SK-N-SH (cell line): ENCODE measurements at regions not wholly inside any gene's neighbourhood (a gene's known extent, or its start where the extent isn't known, plus 50 kb on each side); places are given as distances from the start of the nearest gene placed in this dataset.

Experiments used
- CTCF ChIP-seq: fragments of 200-600 bp; sonication (generic); IDR thresholded peaks from 2 replicates; pipeline ENCODE4 v1.6.1; 2017; ENCODE audit warnings: antibody characterized with exemption, mild to moderate bottlenecking, moderate library complexity
- EP300 ChIP-seq, 2 experiments: IDR thresholded peaks; 2 replicates each; pipeline versions ENCODE4 v1.4.0 to v1.6.1; 2012; ENCODE audit warnings: borderline replicate concordance in 1 of 2, low read depth in 1 of 2, low read length in 1 of 2
- FOXM1 ChIP-seq: IDR thresholded peaks from 2 replicates; pipeline ENCODE4 v1.4.0; 2012; ENCODE audit warnings: low read depth, mild to moderate bottlenecking
- MAX ChIP-seq: IDR thresholded peaks from 2 replicates; pipeline ENCODE4 v1.4.0; 2012; ENCODE audit warnings: low read depth
- PBX3 ChIP-seq: IDR thresholded peaks from 2 replicates; pipeline ENCODE4; 2012
- RAD21 ChIP-seq: IDR thresholded peaks from 2 replicates; pipeline ENCODE4 v1.6.1; 2012; ENCODE audit warnings: mild to moderate bottlenecking, low read length
- RCOR1 ChIP-seq: fragments of 150-350 bp; IDR thresholded peaks from 2 replicates; pipeline ENCODE4 v1.6.1; 2017; ENCODE audit warnings: antibody characterized with exemption, low read length
- SIN3A ChIP-seq: IDR thresholded peaks from 2 replicates; pipeline ENCODE4 v1.6.1; 2012; ENCODE audit warnings: low read depth, mild to moderate bottlenecking, low read length, moderate library complexity, borderline replicate concordance
- TAF1 ChIP-seq: IDR thresholded peaks from 2 replicates; pipeline ENCODE4 v1.6.1; 2012; ENCODE audit warnings: low read depth, mild to moderate bottlenecking, low read length, moderate library complexity, borderline replicate concordance
- YY1 ChIP-seq: IDR thresholded peaks from 2 replicates; pipeline ENCODE4 v1.4.0; 2012; ENCODE audit warnings: low read depth, mild to moderate bottlenecking

GRCh38 chr9:79264511-79265355, 307.0 kb upstream of the TLE4 start:
- TF ChIP-seq RAD21 (no peak), CTCF (no peak), SIN3A (no peak), EP300 (IDR thresholded peaks at IDR 0.05; ENCODE audit: borderline replicate concordance in 1 of 2, low read depth in 1 of 2, low read length in 1 of 2) (no peak), MAX (no peak), TAF1 (no peak), PBX3 (no peak), YY1 (no peak), FOXM1 (no peak), RCOR1 (no peak)
